ENCODE measurements at regions not wholly inside any gene's neighbourhood (a gene's known extent, or its start where the extent isn't known, plus 50 kb on each side); places are given as distances from the start of the nearest gene placed in this dataset.

DNA sequence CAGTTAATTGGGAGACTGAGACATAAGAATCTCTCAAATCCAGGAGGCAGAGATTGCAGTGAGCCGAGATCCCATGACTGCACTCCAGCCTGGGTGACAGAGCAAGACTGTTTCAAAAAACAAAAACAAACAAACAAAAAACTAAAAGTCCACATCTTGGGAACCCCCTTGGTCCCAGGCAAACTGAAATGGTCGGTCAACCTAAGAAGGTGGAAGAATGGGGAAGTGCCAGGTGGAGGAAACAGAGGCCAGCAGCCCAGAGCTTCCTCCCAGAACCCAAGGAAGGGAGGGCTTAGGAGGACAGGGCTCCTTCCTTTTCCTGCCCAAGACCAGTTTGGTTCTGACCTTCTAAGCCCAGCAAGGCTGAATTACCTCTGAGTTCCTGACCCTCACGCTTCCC lies 121.0 kb upstream of the FUT8 start:
- ATAC-seq (no peak), FAIRE-seq (no peak), DNase-seq (ENCODE audit: low spot score) (no peak)
- intact Hi-C loops (cut with micrococcal nuclease; ENCODE audit: unreplicated experiment) (no loop called here), in situ Hi-C loops (cut with HindIII; ENCODE audit: extremely low pct_ligation_motif_present, low pct_unique_long_range_greater_than_20kb) (no loop called here)
- Histone ChIP-seq H3K27ac (ENCODE audit: extremely low read length, insufficient read depth, low read length) (no peak overlapping the region), H2AFZ (ENCODE audit: low read length) (no peak overlapping the region), H3K4me2 (ENCODE audit: low read depth, low read length) (no peak overlapping the region), H3K4me1 (ENCODE audit: insufficient read depth, low read length) (peaks cover 5% of the 10 kb centered on the region; the same call in 1 of the 2 replicates), H4K20me1 (ENCODE audit: insufficient read depth, low read length) (no peaks in the 10 kb centered on the region), H3K9me3 (ENCODE audit: low read length) (no peaks in the 10 kb centered on the region), H3K79me2 (ENCODE audit: insufficient read depth, low read length) (no peaks in the 10 kb centered on the region), H3K27me3 (ENCODE audit: control insufficient read depth in 1 of 2, insufficient read depth in 2 of 2, low read length in 2 of 2) (no peaks in the 10 kb centered on the region), H3K36me3 (replicated peaks in 1 of 2; ENCODE audit: control insufficient read depth in 1 of 2, insufficient read depth in 2 of 2, low read length in 2 of 2) (no peaks in the 10 kb centered on the region), H3K9ac (ENCODE audit: insufficient read depth, low read depth, low read length) (no peak overlapping the region), H3K4me3 (replicated peaks in 1 of 3; ENCODE audit: insufficient read depth in 1 of 3, low read depth in 2 of 3, low read length in 3 of 3) (no peak overlapping the region)
- CTCF ChIA-PET (ENCODE audit: low intra/inter-chr PET ratio, low total read pairs) = no interaction called here
- no TSS peak for BruUV-seq (replicated peaks)
- POLR2A ChIA-PET = interaction anchor here (1.2 kb wide), 1 partner anchor 48 kb away, joined by 3 read pairs; no protein-coding TSS in a partner anchor
- TF ChIP-seq, protein P1, sequence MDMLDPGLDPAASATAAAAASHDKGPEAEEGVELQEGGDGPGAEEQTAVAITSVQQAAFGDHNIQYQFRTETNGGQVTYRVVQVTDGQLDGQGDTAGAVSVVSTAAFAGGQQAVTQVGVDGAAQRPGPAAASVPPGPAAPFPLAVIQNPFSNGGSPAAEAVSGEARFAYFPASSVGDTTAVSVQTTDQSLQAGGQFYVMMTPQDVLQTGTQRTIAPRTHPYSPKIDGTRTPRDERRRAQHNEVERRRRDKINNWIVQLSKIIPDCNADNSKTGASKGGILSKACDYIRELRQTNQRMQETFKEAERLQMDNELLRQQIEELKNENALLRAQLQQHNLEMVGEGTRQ (IDR thresholded peaks at IDR 0.05; ENCODE audit: low read depth, low read length) = no peak
- TF ChIP-seq, protein P1 (CRISPR knock-in tag; IDR thresholded peaks at IDR 0.05; ENCODE audit: borderline replicate concordance) = no peak
- TF ChIP-seq, protein P2, sequence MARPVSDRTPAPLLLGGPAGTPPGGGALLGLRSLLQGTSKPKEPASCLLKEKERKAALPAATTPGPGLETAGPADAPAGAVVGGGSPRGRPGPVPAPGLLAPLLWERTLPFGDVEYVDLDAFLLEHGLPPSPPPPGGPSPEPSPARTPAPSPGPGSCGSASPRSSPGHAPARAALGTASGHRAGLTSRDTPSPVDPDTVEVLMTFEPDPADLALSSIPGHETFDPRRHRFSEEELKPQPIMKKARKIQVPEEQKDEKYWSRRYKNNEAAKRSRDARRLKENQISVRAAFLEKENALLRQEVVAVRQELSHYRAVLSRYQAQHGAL (CRISPR knock-in tag; IDR thresholded peaks at IDR 0.05; ENCODE audit: not compliant biosample characterization) = no peak
- TF ChIP-seq, protein P3, sequence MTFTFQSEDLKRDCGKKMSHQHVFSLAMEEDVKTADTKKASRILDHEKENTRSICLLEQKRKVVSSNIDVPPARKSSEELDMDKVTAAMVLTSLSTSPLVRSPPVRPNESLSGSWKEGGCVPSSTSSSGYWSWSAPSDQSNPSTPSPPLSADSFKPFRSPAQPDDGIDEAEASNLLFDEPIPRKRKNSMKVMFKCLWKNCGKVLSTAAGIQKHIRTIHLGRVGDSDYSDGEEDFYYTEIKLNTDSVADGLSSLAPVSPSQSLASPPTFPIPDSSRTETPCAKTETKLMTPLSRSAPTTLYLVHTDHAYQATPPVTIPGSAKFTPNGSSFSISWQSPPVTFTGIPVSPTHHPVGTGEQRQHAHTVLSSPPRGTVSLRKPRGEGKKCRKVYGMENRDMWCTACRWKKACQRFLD (CRISPR knock-in tag; IDR thresholded peaks at IDR 0.05; ENCODE audit: borderline replicate concordance) = no peak
- TF ChIP-seq, protein P4, sequence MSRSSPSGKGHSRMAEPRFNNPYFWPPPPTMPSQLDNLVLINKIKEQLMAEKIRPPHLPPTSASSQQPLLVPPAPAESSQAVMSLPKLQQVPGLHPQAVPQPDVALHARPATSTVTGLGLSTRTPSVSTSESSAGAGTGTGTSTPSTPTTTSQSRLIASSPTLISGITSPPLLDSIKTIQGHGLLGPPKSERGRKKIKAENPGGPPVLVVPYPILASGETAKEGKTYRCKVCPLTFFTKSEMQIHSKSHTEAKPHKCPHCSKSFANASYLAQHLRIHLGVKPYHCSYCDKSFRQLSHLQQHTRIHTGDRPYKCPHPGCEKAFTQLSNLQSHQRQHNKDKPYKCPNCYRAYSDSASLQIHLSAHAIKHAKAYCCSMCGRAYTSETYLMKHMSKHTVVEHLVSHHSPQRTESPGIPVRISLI (CRISPR knock-in tag; IDR thresholded peaks at IDR 0.05; ENCODE audit: borderline replicate concordance) = no peak
- TF ChIP-seq, protein P5, sequence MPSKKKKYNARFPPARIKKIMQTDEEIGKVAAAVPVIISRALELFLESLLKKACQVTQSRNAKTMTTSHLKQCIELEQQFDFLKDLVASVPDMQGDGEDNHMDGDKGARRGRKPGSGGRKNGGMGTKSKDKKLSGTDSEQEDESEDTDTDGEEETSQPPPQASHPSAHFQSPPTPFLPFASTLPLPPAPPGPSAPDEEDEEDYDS (CRISPR knock-in tag; IDR thresholded peaks at IDR 0.05) = no peak
- TF ChIP-seq, protein P6, sequence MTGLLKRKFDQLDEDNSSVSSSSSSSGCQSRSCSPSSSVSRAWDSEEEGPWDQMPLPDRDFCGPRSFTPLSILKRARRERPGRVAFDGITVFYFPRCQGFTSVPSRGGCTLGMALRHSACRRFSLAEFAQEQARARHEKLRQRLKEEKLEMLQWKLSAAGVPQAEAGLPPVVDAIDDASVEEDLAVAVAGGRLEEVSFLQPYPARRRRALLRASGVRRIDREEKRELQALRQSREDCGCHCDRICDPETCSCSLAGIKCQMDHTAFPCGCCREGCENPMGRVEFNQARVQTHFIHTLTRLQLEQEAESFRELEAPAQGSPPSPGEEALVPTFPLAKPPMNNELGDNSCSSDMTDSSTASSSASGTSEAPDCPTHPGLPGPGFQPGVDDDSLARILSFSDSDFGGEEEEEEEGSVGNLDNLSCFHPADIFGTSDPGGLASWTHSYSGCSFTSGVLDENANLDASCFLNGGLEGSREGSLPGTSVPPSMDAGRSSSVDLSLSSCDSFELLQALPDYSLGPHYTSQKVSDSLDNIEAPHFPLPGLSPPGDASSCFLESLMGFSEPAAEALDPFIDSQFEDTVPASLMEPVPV (CRISPR knock-in tag; IDR thresholded peaks at IDR 0.05) = no peak
- TF ChIP-seq ZNF564 (CRISPR knock-in tag; IDR thresholded peaks at IDR 0.05) = no peak
- WGBS (ENCODE audit: low lambda C conversion rate) = 54% methylated on average over 2 of the region's 3 CpGs
